ENCODE measurements at regions not wholly inside any gene's neighbourhood (a gene's known extent, or its start where the extent isn't known, plus 50 kb on each side); places are given as distances from the start of the nearest gene placed in this dataset.

DNA sequence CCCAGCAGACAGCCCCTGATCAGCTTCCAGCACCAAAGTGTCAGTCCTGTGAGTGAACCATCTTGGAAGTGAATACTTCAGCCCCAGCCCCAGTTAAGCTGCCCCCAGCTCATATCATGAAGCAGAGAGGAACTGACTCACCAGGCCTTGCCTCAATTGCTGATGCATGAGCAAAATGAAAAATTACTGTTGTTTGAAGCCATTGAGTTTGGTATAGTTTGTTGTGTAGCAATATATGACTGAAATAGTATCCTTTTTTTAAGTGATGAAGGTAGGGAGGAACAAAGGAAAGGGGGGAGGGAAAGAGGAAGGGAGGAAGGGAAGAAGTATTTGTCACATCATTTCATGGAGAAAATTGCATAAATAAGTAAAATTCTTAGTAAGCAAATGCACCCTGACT lies 266.4 kb downstream of the MAFB start:
- TF ChIP-seq, protein P1, sequence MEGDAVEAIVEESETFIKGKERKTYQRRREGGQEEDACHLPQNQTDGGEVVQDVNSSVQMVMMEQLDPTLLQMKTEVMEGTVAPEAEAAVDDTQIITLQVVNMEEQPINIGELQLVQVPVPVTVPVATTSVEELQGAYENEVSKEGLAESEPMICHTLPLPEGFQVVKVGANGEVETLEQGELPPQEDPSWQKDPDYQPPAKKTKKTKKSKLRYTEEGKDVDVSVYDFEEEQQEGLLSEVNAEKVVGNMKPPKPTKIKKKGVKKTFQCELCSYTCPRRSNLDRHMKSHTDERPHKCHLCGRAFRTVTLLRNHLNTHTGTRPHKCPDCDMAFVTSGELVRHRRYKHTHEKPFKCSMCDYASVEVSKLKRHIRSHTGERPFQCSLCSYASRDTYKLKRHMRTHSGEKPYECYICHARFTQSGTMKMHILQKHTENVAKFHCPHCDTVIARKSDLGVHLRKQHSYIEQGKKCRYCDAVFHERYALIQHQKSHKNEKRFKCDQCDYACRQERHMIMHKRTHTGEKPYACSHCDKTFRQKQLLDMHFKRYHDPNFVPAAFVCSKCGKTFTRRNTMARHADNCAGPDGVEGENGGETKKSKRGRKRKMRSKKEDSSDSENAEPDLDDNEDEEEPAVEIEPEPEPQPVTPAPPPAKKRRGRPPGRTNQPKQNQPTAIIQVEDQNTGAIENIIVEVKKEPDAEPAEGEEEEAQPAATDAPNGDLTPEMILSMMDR (conservative IDR thresholded peaks at IDR 0.05; ENCODE audit: low read depth, low read length), result no peak
- no peak for TF ChIP-seq EZH2 (IDR thresholded peaks at IDR 0.05; ENCODE audit: low read length, unreplicated experiment)
